ENCODE measurements at regions not wholly inside any gene's neighbourhood (a gene's known extent, or its start where the extent isn't known, plus 50 kb on each side); places are given as distances from the start of the nearest gene placed in this dataset.

GRCh38 chr10:1802413-1802812 lies 65.1 kb upstream of the ADARB2 start:
- H3K27me3 ChIP-seq (ENCODE audit: insufficient read depth in 3 of 3, low read length in 2 of 3) = peaks cover 0 to 3% (median 0%) of the 10 kb centered on the region in 3 donors
- WGBS, 3 donors = 74 to 85% (median 80%) methylated on average over 2 of the region's 2 CpGs
- no peak overlapping the region for H3K4me3 ChIP-seq
- no peak overlapping the region for H3K27ac ChIP-seq
- ATAC-seq (no peak), DNase-seq (no peak)
- intact Hi-C loops (cut with DNase I) = no loop called here
- TF ChIP-seq CTCF (IDR thresholded peaks at IDR 0.05) = no peak
- H3K36me3 ChIP-seq (ENCODE audit: insufficient read depth in 1 of 2, low read depth in 1 of 2) = no peaks in the 10 kb centered on the region
- H3K9me3 ChIP-seq = no peaks in the 10 kb centered on the region
- no peaks in the 10 kb centered on the region for H3K4me1 ChIP-seq

- no peak for TF ChIP-seq CTCF (IDR thresholded peaks at IDR 0.05)
- DNase-seq (no peak), ATAC-seq (no peak)
- Histone ChIP-seq H3K4me3 (no peak overlapping the region), H3K9me3 (no peaks in the 10 kb centered on the region), H3K27me3 (ENCODE audit: insufficient read depth in 3 of 3, low read length in 2 of 3) (no peaks in the 10 kb centered on the region), H3K27ac (no peak overlapping the region), H3K4me1 (no peaks in the 10 kb centered on the region), H3K36me3 (ENCODE audit: insufficient read depth in 1 of 2, low read depth in 1 of 2) (no peaks in the 10 kb centered on the region)
- intact Hi-C loops (cut with DNase I) = no loop called here
- WGBS, 3 donors = 58 to 63% (median 60%) methylated on average over 9 of the region's 9 CpGs
Measured at GRCh38 chr10:1788401-1788800, 51.1 kb upstream of the ADARB2 start.
